ENCODE measurements at regions not wholly inside any gene's neighbourhood (a gene's known extent, or its start where the extent isn't known, plus 50 kb on each side); places are given as distances from the start of the nearest gene placed in this dataset.

DNA sequence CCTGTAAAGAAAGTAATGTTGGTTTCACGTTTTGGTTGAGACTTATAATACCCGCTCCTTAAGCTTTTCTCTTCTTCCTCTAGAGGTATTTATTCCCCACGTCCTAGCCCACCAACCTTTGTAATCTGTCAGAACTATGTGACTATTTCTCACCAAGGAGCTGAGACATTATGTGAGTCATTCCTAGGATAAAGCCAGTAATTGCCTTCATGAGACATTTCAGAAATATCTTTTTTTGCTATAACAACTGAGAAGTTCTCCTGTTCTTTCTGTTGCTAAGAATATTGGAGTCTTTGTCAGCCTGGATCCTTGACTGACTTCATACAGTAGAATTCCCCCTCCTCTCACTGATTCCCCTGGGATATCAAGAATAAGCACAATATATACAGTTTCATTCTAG lies 1497.0 kb upstream of the TENM4 start:
- TF ChIP-seq, protein P1, sequence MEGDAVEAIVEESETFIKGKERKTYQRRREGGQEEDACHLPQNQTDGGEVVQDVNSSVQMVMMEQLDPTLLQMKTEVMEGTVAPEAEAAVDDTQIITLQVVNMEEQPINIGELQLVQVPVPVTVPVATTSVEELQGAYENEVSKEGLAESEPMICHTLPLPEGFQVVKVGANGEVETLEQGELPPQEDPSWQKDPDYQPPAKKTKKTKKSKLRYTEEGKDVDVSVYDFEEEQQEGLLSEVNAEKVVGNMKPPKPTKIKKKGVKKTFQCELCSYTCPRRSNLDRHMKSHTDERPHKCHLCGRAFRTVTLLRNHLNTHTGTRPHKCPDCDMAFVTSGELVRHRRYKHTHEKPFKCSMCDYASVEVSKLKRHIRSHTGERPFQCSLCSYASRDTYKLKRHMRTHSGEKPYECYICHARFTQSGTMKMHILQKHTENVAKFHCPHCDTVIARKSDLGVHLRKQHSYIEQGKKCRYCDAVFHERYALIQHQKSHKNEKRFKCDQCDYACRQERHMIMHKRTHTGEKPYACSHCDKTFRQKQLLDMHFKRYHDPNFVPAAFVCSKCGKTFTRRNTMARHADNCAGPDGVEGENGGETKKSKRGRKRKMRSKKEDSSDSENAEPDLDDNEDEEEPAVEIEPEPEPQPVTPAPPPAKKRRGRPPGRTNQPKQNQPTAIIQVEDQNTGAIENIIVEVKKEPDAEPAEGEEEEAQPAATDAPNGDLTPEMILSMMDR (IDR thresholded peaks at IDR 0.05) = no peak
- TF ChIP-seq POLR2A (IDR thresholded peaks at IDR 0.05) = no peak
